ENCODE measurements at regions not wholly inside any gene's neighbourhood (a gene's known extent, or its start where the extent isn't known, plus 50 kb on each side); places are given as distances from the start of the nearest gene placed in this dataset.

- H3K36me3 ChIP-seq (ENCODE audit: control insufficient read depth, insufficient read depth, low read length, severe bottlenecking), result no peaks in the 10 kb centered on the region
- H3K9ac ChIP-seq (ENCODE audit: low read length), result no peak overlapping the region
- no peak overlapping the region for H3K4me3 ChIP-seq (ENCODE audit: low read length)
- peaks cover 17% of the 10 kb centered on the region for H3K4me1 ChIP-seq (ENCODE audit: control insufficient read depth, insufficient read depth, low read length)
- H3K9me3 ChIP-seq (ENCODE audit: control insufficient read depth, low read length), result peaks cover 12% of the 10 kb centered on the region
- H3K27me3 ChIP-seq (replicated peaks; ENCODE audit: control insufficient read depth, insufficient read depth, low read length), result no peaks in the 10 kb centered on the region
- peak; percentile 76 for DNase-seq (ENCODE audit: low read depth)
These were observed 58.7 kb downstream of the EDN1 start for GRCh38 chr6:12348530-12349511.

DNA sequence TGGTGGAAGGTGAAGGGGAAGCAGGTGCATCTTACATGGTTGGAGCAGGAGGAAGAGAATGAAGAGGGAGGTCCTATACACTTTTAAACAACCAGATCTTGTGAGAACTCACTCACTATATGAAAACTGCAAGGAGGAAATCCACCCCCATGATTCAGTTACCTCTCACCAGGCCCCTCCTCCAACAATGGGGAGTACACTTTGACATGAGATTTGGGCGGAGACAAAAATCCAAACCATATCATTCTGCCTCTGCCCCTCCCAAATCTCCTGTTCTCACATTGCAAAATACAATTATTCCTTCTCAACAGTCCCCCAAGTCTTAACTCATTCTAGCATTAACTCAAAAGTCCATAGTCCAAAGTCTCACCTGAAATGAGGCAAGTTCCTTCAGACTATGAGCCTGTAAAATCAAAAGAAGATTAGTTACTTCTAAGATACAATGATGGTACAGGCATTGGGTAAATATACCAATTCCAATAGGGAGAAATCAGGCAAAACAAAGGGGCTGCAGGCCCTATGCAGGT, 60.5 kb downstream of the EDN1 start:
- no peaks in the 10 kb centered on the region for H3K27me3 ChIP-seq (replicated peaks; ENCODE audit: control insufficient read depth, insufficient read depth, low read length)
- peaks cover 12% of the 10 kb centered on the region for H3K9me3 ChIP-seq (ENCODE audit: control insufficient read depth, low read length)
- H3K4me1 ChIP-seq (ENCODE audit: control insufficient read depth, insufficient read depth, low read length), result peaks cover 29% of the 10 kb centered on the region
- no peaks in the 10 kb centered on the region for H3K36me3 ChIP-seq (ENCODE audit: control insufficient read depth, insufficient read depth, low read length, severe bottlenecking)
- no peak overlapping the region for H3K4me3 ChIP-seq (ENCODE audit: low read length)
- no peak for DNase-seq (ENCODE audit: low read depth)
- no peak overlapping the region for H3K9ac ChIP-seq (ENCODE audit: low read length)

DNA sequence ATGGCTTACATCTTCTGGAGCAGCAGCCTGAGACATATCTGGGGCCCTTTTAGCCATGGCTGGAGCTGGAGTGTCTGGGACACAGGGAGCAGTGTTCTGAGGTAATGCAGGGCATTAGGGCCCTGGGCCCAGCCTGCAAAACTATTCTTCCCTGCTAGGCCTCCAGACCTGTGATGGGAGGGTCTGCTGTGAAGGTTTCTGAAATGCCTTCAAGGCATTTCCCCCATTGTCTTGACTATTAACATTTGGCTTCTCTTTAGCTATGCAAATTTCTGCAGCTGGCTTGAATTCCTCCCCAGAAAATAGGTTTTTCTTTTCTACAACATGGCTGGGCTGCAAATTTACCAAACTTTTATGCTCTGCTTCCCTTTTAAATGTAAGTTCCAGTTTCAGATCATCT, 61.5 kb downstream of the EDN1 start:
- Histone ChIP-seq H3K4me3 (ENCODE audit: low read length) (no peak overlapping the region), H3K36me3 (ENCODE audit: control insufficient read depth, insufficient read depth, low read length, severe bottlenecking) (no peaks in the 10 kb centered on the region), H3K4me1 (ENCODE audit: control insufficient read depth, insufficient read depth, low read length) (peaks cover 25% of the 10 kb centered on the region), H3K9me3 (ENCODE audit: control insufficient read depth, low read length) (peaks cover 12% of the 10 kb centered on the region), H3K27me3 (replicated peaks; ENCODE audit: control insufficient read depth, insufficient read depth, low read length) (no peaks in the 10 kb centered on the region), H3K9ac (ENCODE audit: low read length) (no peak overlapping the region)
- no peak for DNase-seq (ENCODE audit: low read depth)

DNA sequence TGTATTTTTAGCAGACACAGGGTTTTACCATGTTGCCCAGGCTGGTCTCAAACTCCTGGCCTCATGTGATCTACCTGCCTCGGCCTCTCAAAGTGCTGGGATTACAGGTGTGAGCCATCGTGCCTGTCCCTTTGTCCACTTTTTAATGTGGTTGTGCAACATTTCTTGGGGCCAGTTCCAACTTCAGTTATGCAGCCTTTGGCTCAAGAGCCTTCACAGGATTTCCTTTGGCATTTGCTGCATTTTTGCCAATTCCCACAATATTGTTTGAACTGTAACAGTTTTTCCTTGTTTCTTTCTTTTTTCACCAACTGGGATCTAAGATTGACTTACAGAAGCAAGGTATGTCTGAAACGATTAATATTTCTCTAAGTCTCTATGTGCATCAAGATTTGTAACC, 63.6 kb downstream of the EDN1 start:
- peak; percentile 75 for DNase-seq (ENCODE audit: low read depth)
- peaks cover 22% of the 10 kb centered on the region for H3K4me1 ChIP-seq (ENCODE audit: control insufficient read depth, insufficient read depth, low read length)
- peak overlapping the region; percentile 24 for H3K4me3 ChIP-seq (ENCODE audit: low read length)
- no peak overlapping the region for H3K9ac ChIP-seq (ENCODE audit: low read length)
- H3K9me3 ChIP-seq (ENCODE audit: control insufficient read depth, low read length), result peaks cover 12% of the 10 kb centered on the region
- H3K27me3 ChIP-seq (replicated peaks; ENCODE audit: control insufficient read depth, insufficient read depth, low read length), result no peaks in the 10 kb centered on the region
- no peaks in the 10 kb centered on the region for H3K36me3 ChIP-seq (ENCODE audit: control insufficient read depth, insufficient read depth, low read length, severe bottlenecking)

GRCh38 chr6:12354499-12354898, 64.3 kb downstream of the EDN1 start:
- DNase-seq (ENCODE audit: low read depth), result peak; percentile 93
- no peaks in the 10 kb centered on the region for H3K36me3 ChIP-seq (ENCODE audit: control insufficient read depth, insufficient read depth, low read length, severe bottlenecking)
- peaks cover 12% of the 10 kb centered on the region for H3K9me3 ChIP-seq (ENCODE audit: control insufficient read depth, low read length)
- H3K27me3 ChIP-seq (replicated peaks; ENCODE audit: control insufficient read depth, insufficient read depth, low read length), result no peaks in the 10 kb centered on the region
- H3K4me1 ChIP-seq (ENCODE audit: control insufficient read depth, insufficient read depth, low read length), result peaks cover 22% of the 10 kb centered on the region
- peak overlapping the region; percentile 24 for H3K4me3 ChIP-seq (ENCODE audit: low read length)
- H3K9ac ChIP-seq (ENCODE audit: low read length), result no peak overlapping the region

DNA sequence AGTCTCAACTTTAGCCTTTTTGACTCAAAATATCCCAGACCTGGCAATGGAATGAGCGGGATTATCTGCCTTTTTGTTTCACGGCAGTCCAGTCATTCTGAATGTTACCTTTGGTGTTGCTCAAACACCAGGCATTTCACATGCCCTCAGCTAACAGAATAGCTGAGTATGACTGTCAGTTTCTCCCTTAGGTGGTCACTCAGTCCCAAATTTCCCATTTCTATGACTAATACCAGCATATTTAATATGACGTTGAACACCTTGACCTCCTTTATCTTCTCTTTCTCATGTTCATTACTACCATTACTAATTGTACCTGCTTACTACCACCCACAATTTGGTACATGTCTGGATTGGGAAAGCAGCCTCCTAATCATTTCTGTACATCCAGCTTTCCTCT, 65.2 kb downstream of the EDN1 start:
- Histone ChIP-seq H3K4me3 (ENCODE audit: low read length) (no peak overlapping the region), H3K27me3 (replicated peaks; ENCODE audit: control insufficient read depth, insufficient read depth, low read length) (no peaks in the 10 kb centered on the region), H3K9ac (ENCODE audit: low read length) (no peak overlapping the region), H3K36me3 (ENCODE audit: control insufficient read depth, insufficient read depth, low read length, severe bottlenecking) (no peaks in the 10 kb centered on the region), H3K4me1 (ENCODE audit: control insufficient read depth, insufficient read depth, low read length) (peaks cover 22% of the 10 kb centered on the region), H3K9me3 (ENCODE audit: control insufficient read depth, low read length) (peaks cover 12% of the 10 kb centered on the region)
- DNase-seq (ENCODE audit: low read depth), result no peak

DNA sequence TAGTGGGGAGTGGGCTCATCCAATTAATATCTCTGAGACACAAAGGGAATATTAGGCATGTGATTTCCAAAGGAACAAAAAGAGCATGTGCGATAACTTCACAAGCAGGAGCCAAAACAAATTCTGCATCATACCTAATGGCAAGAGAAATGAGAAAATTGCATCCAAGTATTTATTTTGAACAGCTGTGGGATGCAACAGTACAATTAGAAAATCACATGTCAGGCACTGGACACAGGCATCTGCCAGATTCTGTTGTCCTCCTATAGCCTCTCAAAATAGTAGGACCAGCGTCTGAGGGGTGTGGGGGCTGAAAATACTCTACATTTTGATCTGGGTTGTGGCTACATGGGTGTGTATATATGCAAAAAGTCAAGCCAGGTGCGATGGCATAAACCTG, 66.3 kb downstream of the EDN1 start:
- Histone ChIP-seq H3K36me3 (ENCODE audit: control insufficient read depth, insufficient read depth, low read length, severe bottlenecking) (no peaks in the 10 kb centered on the region), H3K4me3 (ENCODE audit: low read length) (no peak overlapping the region), H3K4me1 (ENCODE audit: control insufficient read depth, insufficient read depth, low read length) (peaks cover 22% of the 10 kb centered on the region), H3K27me3 (replicated peaks; ENCODE audit: control insufficient read depth, insufficient read depth, low read length) (no peaks in the 10 kb centered on the region), H3K9ac (ENCODE audit: low read length) (no peak overlapping the region), H3K9me3 (ENCODE audit: control insufficient read depth, low read length) (peaks cover 7% of the 10 kb centered on the region)
- DNase-seq (ENCODE audit: low read depth), result no peak

- H3K4me1 ChIP-seq (ENCODE audit: control insufficient read depth, insufficient read depth, low read length), result peaks cover 22% of the 10 kb centered on the region
- no peak for DNase-seq (ENCODE audit: low read depth)
These were observed 67.1 kb downstream of the EDN1 start for GRCh38 chr6:12356983-12357972.

DNA sequence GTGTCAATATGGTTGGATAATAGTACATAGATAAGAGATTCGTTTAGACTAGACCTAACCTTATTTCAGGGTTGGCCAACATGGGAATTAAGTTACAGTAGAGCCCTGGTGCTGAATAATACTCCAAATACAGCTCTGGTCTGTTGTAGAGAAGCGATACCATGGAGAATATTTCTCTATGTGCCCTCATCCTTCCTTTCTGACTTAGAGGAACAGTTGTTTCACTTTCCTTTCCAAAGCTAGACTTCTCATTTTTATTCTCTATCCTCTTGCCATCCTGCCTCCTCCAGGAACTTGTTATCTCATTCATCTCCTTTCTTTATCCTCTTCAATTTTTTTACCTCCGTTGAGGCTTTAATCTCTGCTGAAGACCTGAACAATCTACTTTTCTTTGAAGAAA, 68.9 kb downstream of the EDN1 start:
- Histone ChIP-seq H3K27me3 (replicated peaks; ENCODE audit: control insufficient read depth, insufficient read depth, low read length) (no peaks in the 10 kb centered on the region), H3K36me3 (ENCODE audit: control insufficient read depth, insufficient read depth, low read length, severe bottlenecking) (no peaks in the 10 kb centered on the region), H3K4me3 (ENCODE audit: low read length) (no peak overlapping the region), H3K9me3 (ENCODE audit: control insufficient read depth, low read length) (no peaks in the 10 kb centered on the region), H3K9ac (ENCODE audit: low read length) (no peak overlapping the region), H3K4me1 (ENCODE audit: control insufficient read depth, insufficient read depth, low read length) (peaks cover 16% of the 10 kb centered on the region)
- DNase-seq (ENCODE audit: low read depth), result no peak

More at GRCh38 chr6:12356983-12357972, 67.1 kb downstream of the EDN1 start:
- no peak overlapping the region for H3K4me3 ChIP-seq (ENCODE audit: low read length)
- H3K9ac ChIP-seq (ENCODE audit: low read length), result no peak overlapping the region
- H3K9me3 ChIP-seq (ENCODE audit: control insufficient read depth, low read length), result peaks cover 1% of the 10 kb centered on the region
- no peaks in the 10 kb centered on the region for H3K36me3 ChIP-seq (ENCODE audit: control insufficient read depth, insufficient read depth, low read length, severe bottlenecking)
- no peaks in the 10 kb centered on the region for H3K27me3 ChIP-seq (replicated peaks; ENCODE audit: control insufficient read depth, insufficient read depth, low read length)

DNA sequence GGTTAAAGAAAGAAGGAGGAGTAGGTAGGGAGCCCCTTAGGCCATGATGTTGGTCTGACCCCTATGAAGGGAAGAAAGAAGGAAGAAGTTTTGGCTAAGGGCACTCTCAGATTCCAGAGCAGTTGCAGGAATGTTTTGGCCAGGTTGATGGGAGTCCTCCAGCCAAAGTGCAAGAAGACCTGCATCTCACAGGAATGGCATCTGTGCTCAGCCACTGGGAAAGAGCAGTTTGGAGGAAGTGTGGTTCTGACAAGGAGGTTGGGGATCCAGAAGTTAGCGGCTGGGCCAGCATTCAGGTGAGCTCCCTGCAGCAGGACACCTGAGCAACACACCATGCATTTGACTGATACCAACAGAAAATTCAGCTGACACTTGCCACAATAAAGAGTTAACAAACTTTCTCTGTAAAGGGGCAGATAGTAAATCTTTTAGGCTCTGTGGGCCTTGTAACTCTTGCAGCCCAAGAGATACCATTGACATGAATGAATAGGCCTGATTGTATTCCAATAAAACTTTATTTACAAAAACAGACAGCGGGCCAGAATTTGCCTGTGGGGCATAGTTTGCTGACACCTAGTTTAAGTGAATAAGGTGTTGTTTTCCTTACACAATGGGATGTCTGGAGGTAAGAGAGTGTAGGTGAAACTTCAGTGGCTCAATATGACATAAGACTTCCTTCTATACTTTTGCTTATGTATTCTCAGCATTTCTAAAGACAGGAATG, 71.0 kb downstream of the EDN1 start:
- no peaks in the 10 kb centered on the region for H3K36me3 ChIP-seq (ENCODE audit: control insufficient read depth, insufficient read depth, low read length, severe bottlenecking)
- H3K27me3 ChIP-seq (replicated peaks; ENCODE audit: control insufficient read depth, insufficient read depth, low read length), result no peaks in the 10 kb centered on the region
- no peak overlapping the region for H3K9ac ChIP-seq (ENCODE audit: low read length)
- peaks cover 6% of the 10 kb centered on the region for H3K4me1 ChIP-seq (ENCODE audit: control insufficient read depth, insufficient read depth, low read length)
- H3K9me3 ChIP-seq (ENCODE audit: control insufficient read depth, low read length), result no peaks in the 10 kb centered on the region
- no peak for DNase-seq (ENCODE audit: low read depth)
- no peak overlapping the region for H3K4me3 ChIP-seq (ENCODE audit: low read length)
